H1 (cell line): ENCODE measurements at regions not wholly inside any gene's neighbourhood (a gene's known extent, or its start where the extent isn't known, plus 50 kb on each side); places are given as distances from the start of the nearest gene placed in this dataset.

ENCODE experiments used
- ATF3 ChIP-seq: IDR thresholded peaks from 2 replicates; pipeline ENCODE4 v1.6.1; 2011; ENCODE audit warnings: low read depth, mild to moderate bottlenecking, low read length; ENCODE audit not compliant: insufficient read depth
- CEBPB ChIP-seq: IDR thresholded peaks from 2 replicates; pipeline ENCODE4 v1.6.1; 2012; ENCODE audit warnings: low read depth, low read length
- EP300 ChIP-seq, 2 experiments: IDR thresholded peaks; 1 replicate in 1 of 2; 2 replicates in 1 of 2; pipeline ENCODE4 v1.6.1; 2011 to 2012; ENCODE audit warnings: low read depth in 2 of 2, low read length in 2 of 2, mild to moderate bottlenecking in 2 of 2, borderline replicate concordance in 1 of 2, inconsistent platforms in 1 of 2, moderate library complexity in 1 of 2
- EZH2 ChIP-seq: fragments of 200-600 bp; sonication (generic); IDR thresholded peaks from 2 replicates; pipeline ENCODE4 v1.7.1; 2012; ENCODE audit warnings: low read depth, mild to moderate bottlenecking, moderate library complexity, low read length, inconsistent platforms; ENCODE audit not compliant: severe bottlenecking
- FOSL1 ChIP-seq: IDR thresholded peaks from 2 replicates; pipeline ENCODE4 v1.6.1; 2011; ENCODE audit warnings: mild to moderate bottlenecking, low read depth, low read length, moderate library complexity; ENCODE audit not compliant: insufficient read depth
- GABPA ChIP-seq: IDR thresholded peaks from 2 replicates; pipeline ENCODE4 v1.6.1; 2011; ENCODE audit warnings: mild to moderate bottlenecking, low read length, moderate library complexity, borderline replicate concordance; ENCODE audit not compliant: insufficient read depth
- JUN ChIP-seq: IDR thresholded peaks from 2 replicates; pipeline ENCODE4 v1.6.1; 2011; ENCODE audit warnings: low read depth, mild to moderate bottlenecking, improper control_type of control experiment, low read length
- PHF8 ChIP-seq: fragments of 200-600 bp; sonication (generic); conservative IDR thresholded peaks from 2 replicates; pipeline ENCODE4 v1.7.1; 2012; ENCODE audit warnings: low read depth, mild to moderate bottlenecking, inconsistent platforms, low read length, moderate library complexity
- POLR2AphosphoS5 ChIP-seq: IDR thresholded peaks from 2 replicates; pipeline ENCODE4 v1.6.1; 2011; ENCODE audit warnings: low read depth, low read length
- RNF2 ChIP-seq: fragments of 200-900, 300-1000 bp; sonication (generic); IDR thresholded peaks from 2 replicates; pipeline ENCODE4 v1.7.1; 2016; ENCODE audit warnings: borderline replicate concordance, low read depth, mild to moderate bottlenecking, antibody characterized with exemption, low read length; ENCODE audit not compliant: poor library complexity, severe bottlenecking; ENCODE audit errors: missing control alignments
- TBP ChIP-seq: IDR thresholded peaks from 2 replicates; pipeline ENCODE4 v1.6.1; 2011; ENCODE audit warnings: low read depth, low read length, improper control_type of control experiment
- TF ChIP-seq, protein P1 (sequence below), 3 experiments: IDR thresholded peaks; 1 replicate in 2 of 3; 2 replicates in 1 of 3; pipeline versions ENCODE4 v1.5.1 to v1.6.1; 2011; ENCODE audit warnings: low read length in 3 of 3, mild to moderate bottlenecking in 3 of 3, inconsistent platforms in 2 of 3, low read depth in 1 of 3, moderate library complexity in 1 of 3; ENCODE audit not compliant: insufficient read depth in 1 of 3; ENCODE audit errors: control extremely low read depth in 1 of 3
- TF ChIP-seq, protein P2 (sequence below): IDR thresholded peaks from 2 replicates; pipeline ENCODE4 v1.6.1; 2011; ENCODE audit warnings: low read length, improper control_type of control experiment

- TF ChIP-seq RNF2 (no peak), CEBPB (no peak), FOSL1 (no peak), GABPA (no peak), TBP (no peak), POLR2AphosphoS5 (no peak), EZH2 (no peak), PHF8 (no peak), ATF3 (no peak), EP300 (IDR thresholded peaks at IDR 0.05; ENCODE audit: borderline replicate concordance in 1 of 2, low read depth in 2 of 2, low read length in 2 of 2) (no peak), JUN (no peak)
- TF ChIP-seq, protein P1, sequence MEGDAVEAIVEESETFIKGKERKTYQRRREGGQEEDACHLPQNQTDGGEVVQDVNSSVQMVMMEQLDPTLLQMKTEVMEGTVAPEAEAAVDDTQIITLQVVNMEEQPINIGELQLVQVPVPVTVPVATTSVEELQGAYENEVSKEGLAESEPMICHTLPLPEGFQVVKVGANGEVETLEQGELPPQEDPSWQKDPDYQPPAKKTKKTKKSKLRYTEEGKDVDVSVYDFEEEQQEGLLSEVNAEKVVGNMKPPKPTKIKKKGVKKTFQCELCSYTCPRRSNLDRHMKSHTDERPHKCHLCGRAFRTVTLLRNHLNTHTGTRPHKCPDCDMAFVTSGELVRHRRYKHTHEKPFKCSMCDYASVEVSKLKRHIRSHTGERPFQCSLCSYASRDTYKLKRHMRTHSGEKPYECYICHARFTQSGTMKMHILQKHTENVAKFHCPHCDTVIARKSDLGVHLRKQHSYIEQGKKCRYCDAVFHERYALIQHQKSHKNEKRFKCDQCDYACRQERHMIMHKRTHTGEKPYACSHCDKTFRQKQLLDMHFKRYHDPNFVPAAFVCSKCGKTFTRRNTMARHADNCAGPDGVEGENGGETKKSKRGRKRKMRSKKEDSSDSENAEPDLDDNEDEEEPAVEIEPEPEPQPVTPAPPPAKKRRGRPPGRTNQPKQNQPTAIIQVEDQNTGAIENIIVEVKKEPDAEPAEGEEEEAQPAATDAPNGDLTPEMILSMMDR (IDR thresholded peaks at IDR 0.05; ENCODE audit: control extremely low read depth in 1 of 3, insufficient read depth in 1 of 3, low read depth in 1 of 3, low read length in 3 of 3) = no peak
- TF ChIP-seq, protein P2, sequence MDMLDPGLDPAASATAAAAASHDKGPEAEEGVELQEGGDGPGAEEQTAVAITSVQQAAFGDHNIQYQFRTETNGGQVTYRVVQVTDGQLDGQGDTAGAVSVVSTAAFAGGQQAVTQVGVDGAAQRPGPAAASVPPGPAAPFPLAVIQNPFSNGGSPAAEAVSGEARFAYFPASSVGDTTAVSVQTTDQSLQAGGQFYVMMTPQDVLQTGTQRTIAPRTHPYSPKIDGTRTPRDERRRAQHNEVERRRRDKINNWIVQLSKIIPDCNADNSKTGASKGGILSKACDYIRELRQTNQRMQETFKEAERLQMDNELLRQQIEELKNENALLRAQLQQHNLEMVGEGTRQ = no peak
These were observed 303.6 kb upstream of the ZNF608 start for GRCh38 chr5:125049721-125050702.
